A673 (cell line): ENCODE measurements at regions not wholly inside any gene's neighbourhood (a gene's known extent, or its start where the extent isn't known, plus 50 kb on each side); places are given as distances from the start of the nearest gene placed in this dataset.

ENCODE experiments used
- BruUV-seq: library from RNA; stranded (reverse); fragments of 400-500 nt; replicated peaks from 2 replicates; lab custom pipeline; 2021; lab: Mats Ljungman, UMichigan
- CTCF ChIA-PET: fragments of 300-600 bp; sonication (Branson Sonifier 250); formaldehyde crosslinking; loops from one replicate; lab custom pipeline; 2022; ENCODE audit warnings: antibody characterized with exemption; lab: Charles Lee
- POLR2A ChIA-PET: fragments of 300-600 bp; sonication (Branson Sonifier 250); formaldehyde crosslinking; loops from one replicate; lab custom pipeline; 2022; ENCODE audit warnings: antibody characterized with exemption; ENCODE audit not compliant: low non-redundant PET; lab: Charles Lee
- DNase-seq: peaks from one replicate; pipeline ENCODE4 v3.0.0-alpha.2; 2015; ENCODE audit warnings: low spot score
- H3K27ac ChIP-seq: fragments of 200-600 bp; sonication (generic); 2 replicates; pipeline ENCODE4 v1.5.1; 2016; ENCODE audit warnings: mixed run types, low read depth, mild to moderate bottlenecking, mixed read lengths, antibody characterized with exemption, low read length; ENCODE audit not compliant: poor library complexity, severe bottlenecking
- H3K27me3 ChIP-seq: fragments of 200-600 bp; sonication (generic); replicated peaks from 2 replicates; pipeline ENCODE4 v1.6.1; 2017; ENCODE audit warnings: mixed run types, low read depth, mild to moderate bottlenecking, mixed read lengths, antibody characterized with exemption, low read length; ENCODE audit not compliant: insufficient read depth, poor library complexity
- H3K36me3 ChIP-seq: fragments of 200-600 bp; sonication (generic); 2 replicates; pipeline ENCODE4 v1.6.1; 2016; ENCODE audit warnings: mixed run types, mild to moderate bottlenecking, mixed read lengths, antibody characterized with exemption, low read length; ENCODE audit not compliant: insufficient read depth, poor library complexity, severe bottlenecking
- H3K4me1 ChIP-seq: fragments of 200-600 bp; sonication (generic); 2 replicates; pipeline ENCODE4 v1.6.1; 2017; ENCODE audit warnings: mixed run types, mild to moderate bottlenecking, mixed read lengths, antibody characterized with exemption, low read length; ENCODE audit not compliant: insufficient read depth, poor library complexity, severe bottlenecking
- H3K4me3 ChIP-seq: fragments of 200-600 bp; sonication (generic); 2 replicates; pipeline ENCODE4 v1.5.1; 2016; ENCODE audit warnings: low read depth, mixed run types, mild to moderate bottlenecking, mixed read lengths, low read length; ENCODE audit not compliant: poor library complexity, severe bottlenecking
- H3K9me3 ChIP-seq: fragments of 200-600 bp; sonication (generic); 2 replicates; pipeline ENCODE4 v1.6.1; 2016; ENCODE audit warnings: mixed run types, low read depth, mild to moderate bottlenecking, mixed read lengths, antibody characterized with exemption, low read length; ENCODE audit not compliant: poor library complexity, severe bottlenecking
- EZH2 ChIP-seq: fragments of 200-600 bp; sonication (generic); IDR thresholded peaks from 2 replicates; pipeline ENCODE4 v1.6.1; 2017; ENCODE audit warnings: borderline replicate concordance, low read depth, mild to moderate bottlenecking, mixed read lengths, antibody characterized with exemption, low read length; ENCODE audit not compliant: poor library complexity, severe bottlenecking
- intact Hi-C: fragments of 100-400 bp; cut with micrococcal nuclease; formaldehyde crosslinking; loops from one replicate; pipeline ENCODE4 v1.10.0; 2022; ENCODE audit not compliant: unreplicated experiment
- TF ChIP-seq, protein P1 (sequence below): fragments of 300-800, 200-600 bp; sonication (generic); conservative IDR thresholded peaks from 2 replicates; pipeline ENCODE4 v1.5.1; 2017; ENCODE audit warnings: low read depth, mild to moderate bottlenecking, antibody characterized with exemption, low read length, moderate library complexity, mixed read lengths

GRCh38 chr21:20334585-20334984 lies 663.6 kb upstream of the NCAM2 start:
- ChIA-PET POLR2A (no interaction called here), CTCF (no interaction called here)
- Histone ChIP-seq H3K36me3 (no peaks in the 10 kb centered on the region), H3K27ac (no peak overlapping the region), H3K4me3 (no peak overlapping the region), H3K4me1 (no peaks in the 10 kb centered on the region), H3K27me3 (no peaks in the 10 kb centered on the region), H3K9me3 (peaks cover 9% of the 10 kb centered on the region)
- no peak for DNase-seq
- intact Hi-C loops, result no loop called here
- TF ChIP-seq EZH2, result no peak
- TF ChIP-seq, protein P1, sequence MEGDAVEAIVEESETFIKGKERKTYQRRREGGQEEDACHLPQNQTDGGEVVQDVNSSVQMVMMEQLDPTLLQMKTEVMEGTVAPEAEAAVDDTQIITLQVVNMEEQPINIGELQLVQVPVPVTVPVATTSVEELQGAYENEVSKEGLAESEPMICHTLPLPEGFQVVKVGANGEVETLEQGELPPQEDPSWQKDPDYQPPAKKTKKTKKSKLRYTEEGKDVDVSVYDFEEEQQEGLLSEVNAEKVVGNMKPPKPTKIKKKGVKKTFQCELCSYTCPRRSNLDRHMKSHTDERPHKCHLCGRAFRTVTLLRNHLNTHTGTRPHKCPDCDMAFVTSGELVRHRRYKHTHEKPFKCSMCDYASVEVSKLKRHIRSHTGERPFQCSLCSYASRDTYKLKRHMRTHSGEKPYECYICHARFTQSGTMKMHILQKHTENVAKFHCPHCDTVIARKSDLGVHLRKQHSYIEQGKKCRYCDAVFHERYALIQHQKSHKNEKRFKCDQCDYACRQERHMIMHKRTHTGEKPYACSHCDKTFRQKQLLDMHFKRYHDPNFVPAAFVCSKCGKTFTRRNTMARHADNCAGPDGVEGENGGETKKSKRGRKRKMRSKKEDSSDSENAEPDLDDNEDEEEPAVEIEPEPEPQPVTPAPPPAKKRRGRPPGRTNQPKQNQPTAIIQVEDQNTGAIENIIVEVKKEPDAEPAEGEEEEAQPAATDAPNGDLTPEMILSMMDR, result no peak
- no TSS peak for BruUV-seq

DNA sequence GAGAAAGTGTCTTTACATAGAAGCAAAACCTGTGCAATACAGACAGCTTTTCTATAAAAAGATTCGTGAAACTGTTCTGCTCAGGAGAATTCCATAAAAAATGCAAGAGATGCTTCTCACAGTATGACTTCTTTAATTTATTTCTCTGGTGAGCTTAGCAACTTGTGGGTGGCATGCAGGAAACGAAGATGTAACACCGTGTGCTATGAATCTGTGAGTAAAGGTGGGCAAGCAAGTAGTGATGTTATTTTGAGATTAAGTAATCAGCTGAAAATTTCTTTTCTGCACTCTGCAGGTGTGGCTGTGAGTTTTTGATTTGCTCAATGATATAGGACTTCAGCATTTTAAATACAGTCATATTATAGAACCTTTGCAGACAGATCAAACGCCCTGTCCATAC lies 656.8 kb upstream of the NCAM2 start:
- Histone ChIP-seq H3K36me3 (no peaks in the 10 kb centered on the region), H3K4me1 (no peaks in the 10 kb centered on the region), H3K9me3 (peaks cover 7% of the 10 kb centered on the region), H3K27ac (no peak overlapping the region), H3K4me3 (no peak overlapping the region), H3K27me3 (no peaks in the 10 kb centered on the region)
- intact Hi-C loops, result no loop called here
- ChIA-PET CTCF (no interaction called here), POLR2A (no interaction called here)
- TF ChIP-seq, protein P1, result no peak
- no peak for TF ChIP-seq EZH2
- DNase-seq, result no peak
- BruUV-seq, result no TSS peak

DNA sequence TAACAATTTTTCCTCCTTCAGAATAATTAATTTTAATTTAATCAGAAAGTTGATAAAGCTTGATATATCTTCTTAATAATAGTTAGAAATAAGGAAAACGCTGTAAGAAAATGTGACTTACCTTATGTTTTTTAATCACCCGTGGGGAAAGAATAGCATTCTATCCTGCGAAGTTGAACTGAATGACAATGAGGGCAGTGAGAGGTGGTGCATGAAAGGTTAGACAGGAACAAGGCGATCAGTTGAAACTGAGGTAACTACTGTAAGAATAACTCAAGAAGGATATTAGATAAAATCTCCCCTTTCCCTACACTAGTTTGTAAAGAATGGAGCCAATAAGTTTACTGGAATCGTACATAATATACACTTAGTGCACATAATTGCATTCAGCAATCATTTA lies 655.0 kb upstream of the NCAM2 start:
- intact Hi-C loops, result no loop called here
- peaks cover 16% of the 10 kb centered on the region for H3K9me3 ChIP-seq
- no TSS peak for BruUV-seq
- POLR2A ChIA-PET, result no interaction called here
- no peaks in the 10 kb centered on the region for H3K27me3 ChIP-seq
- CTCF ChIA-PET, result no interaction called here
- no peak for DNase-seq
- H3K4me1 ChIP-seq, result no peaks in the 10 kb centered on the region
- no peak overlapping the region for H3K4me3 ChIP-seq
- TF ChIP-seq, protein P1, result no peak
- TF ChIP-seq EZH2, result no peak
- no peak overlapping the region for H3K27ac ChIP-seq
- H3K36me3 ChIP-seq, result no peaks in the 10 kb centered on the region
